Esophagus mucosa (tissue), 1 donor: ENCODE measurements at regions not wholly inside any gene's neighbourhood (a gene's known extent, or its start where the extent isn't known, plus 50 kb on each side); places are given as distances from the start of the nearest gene placed in this dataset.
"Not testable (repeated sequence)": the region's sequence is repeated elsewhere in the genome, so short reads cannot be mapped to it uniquely, and the experiment has no call there.

Experiments
- ATAC-seq: fragments of 200-7000 bp; cut with Tn5 transposase; one replicate; pipeline ENCODE4 v1.9.1; 2020
- donor health status: DM: yes; HTN: yes; CAD: no.

- no peak for ATAC-seq
Measured at GRCh38 chr5:8828596-8829322, 717.1 kb downstream of the SEMA5A start.

GRCh38 chr5:8829323-8830029, 716.4 kb downstream of the SEMA5A start:
- peak; percentile 62 for ATAC-seq

- ATAC-seq, result no peak
Measured at GRCh38 chr5:8831251-8831650, 714.6 kb downstream of the SEMA5A start.

GRCh38 chr5:8831854-8832253, 714.0 kb downstream of the SEMA5A start:
- ATAC-seq, result no peak

- no peak for ATAC-seq
Measured at GRCh38 chr5:8839361-8840055, 706.4 kb downstream of the SEMA5A start.

- no peak for ATAC-seq
Measured at GRCh38 chr5:8840237-8840636, 705.6 kb downstream of the SEMA5A start.

GRCh38 chr5:8840746-8841145, 705.1 kb downstream of the SEMA5A start:
- not testable (repeated sequence) for ATAC-seq

GRCh38 chr5:8842971-8843551, 702.8 kb downstream of the SEMA5A start:
- ATAC-seq, result no peak

- peak; percentile 43 for ATAC-seq
Measured at GRCh38 chr5:8843771-8844170, 702.1 kb downstream of the SEMA5A start.

GRCh38 chr5:8844206-8844605, 701.7 kb downstream of the SEMA5A start:
- no peak for ATAC-seq

GRCh38 chr5:8844847-8845246, 701.0 kb downstream of the SEMA5A start:
- no peak for ATAC-seq

GRCh38 chr5:8845296-8845695, 700.6 kb downstream of the SEMA5A start:
- ATAC-seq, result no peak

- ATAC-seq, result no peak
Measured at GRCh38 chr5:8848366-8848765, 697.5 kb downstream of the SEMA5A start.

- no peak for ATAC-seq
Measured at GRCh38 chr5:8848997-8849594, 696.8 kb downstream of the SEMA5A start.

- no peak for ATAC-seq
Measured at GRCh38 chr5:8851101-8851500, 694.8 kb downstream of the SEMA5A start.

- no peak for ATAC-seq
Measured at GRCh38 chr5:8857051-8857450, 688.8 kb downstream of the SEMA5A start.

- ATAC-seq, result no peak
Measured at GRCh38 chr5:8861764-8862163, 684.1 kb downstream of the SEMA5A start.

GRCh38 chr5:8864053-8864452, 681.8 kb downstream of the SEMA5A start:
- no peak for ATAC-seq

- no peak for ATAC-seq
Measured at GRCh38 chr5:8865266-8865665, 680.6 kb downstream of the SEMA5A start.

- no peak for ATAC-seq
Measured at GRCh38 chr5:8865686-8866374, 680.0 kb downstream of the SEMA5A start.

- no peak for ATAC-seq
Measured at GRCh38 chr5:8868283-8868682, 677.6 kb downstream of the SEMA5A start.

GRCh38 chr5:8869932-8870331, 675.9 kb downstream of the SEMA5A start:
- no peak for ATAC-seq
